NCI-H345 treated with DMSO at 0.1 percent for 48 hours (cell line): ENCODE measurements at regions not wholly inside any gene's neighbourhood (a gene's known extent, or its start where the extent isn't known, plus 50 kb on each side); places are given as distances from the start of the nearest gene placed in this dataset.

Source experiments
- DNase-seq: peaks from one replicate; lab custom pipeline; 2025; ENCODE audit not compliant: unreplicated experiment; lab: John Stamatoyannopoulos, UW

DNA sequence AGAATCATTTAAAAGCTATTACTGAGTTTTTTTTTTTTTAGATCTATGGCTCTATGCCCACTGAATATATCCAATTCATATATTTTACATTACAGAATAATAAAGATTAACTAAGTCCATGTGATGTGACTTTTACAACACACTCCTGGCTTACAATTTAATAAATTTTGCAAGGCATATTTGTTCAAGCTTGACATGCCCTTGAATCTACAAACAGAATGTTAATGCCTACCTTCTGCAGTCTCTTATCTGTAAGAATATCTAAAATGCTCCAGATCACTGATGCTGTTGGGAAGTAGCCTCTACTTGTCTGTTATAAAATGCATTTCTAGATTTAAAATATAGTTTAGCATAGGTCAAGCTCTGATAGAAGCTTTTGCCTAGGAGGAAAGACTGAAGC is 100.7 kb upstream of the RASGEF1B start:
- no peak for DNase-seq

DNA sequence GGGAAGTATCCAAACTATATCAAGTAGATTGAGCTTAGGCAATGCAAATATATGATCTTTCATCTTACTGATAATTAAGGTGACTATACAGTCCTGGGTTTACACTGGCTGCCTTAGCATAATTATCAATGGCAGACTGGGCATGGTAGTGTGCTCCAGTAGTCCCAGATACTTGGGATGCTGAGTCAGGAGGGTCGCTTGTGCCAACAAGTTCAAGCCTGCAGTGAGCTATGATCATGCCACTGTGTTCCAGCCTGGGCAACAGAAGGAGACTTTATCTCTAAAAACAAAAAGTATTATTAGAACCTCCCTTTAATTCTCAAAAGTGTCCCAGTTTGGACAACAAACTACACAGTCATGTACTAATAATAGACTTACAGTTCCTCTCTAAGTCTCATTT is 99.4 kb upstream of the RASGEF1B start:
- no peak for DNase-seq

DNA sequence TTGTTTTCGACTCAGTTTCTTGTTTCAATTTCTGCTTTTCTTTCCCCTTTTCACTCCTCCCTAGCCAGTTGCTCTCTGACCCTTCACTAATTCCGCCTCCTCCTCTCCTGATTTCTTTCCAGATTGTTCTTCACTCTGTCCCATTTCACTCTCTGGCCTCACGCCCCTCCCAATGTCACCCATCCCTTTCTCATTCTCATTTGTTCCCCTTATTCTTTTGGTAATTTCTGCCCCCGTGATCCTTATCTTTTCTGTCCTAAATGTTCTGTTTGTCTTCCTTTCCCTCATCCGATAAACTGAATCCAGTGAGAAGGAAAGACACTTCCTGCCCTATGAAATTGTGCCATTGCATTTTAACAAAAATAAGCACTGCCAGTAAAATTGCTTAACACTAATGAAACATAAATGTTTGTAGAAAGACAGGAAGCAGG is 94.5 kb upstream of the RASGEF1B start:
- no peak for DNase-seq

DNA sequence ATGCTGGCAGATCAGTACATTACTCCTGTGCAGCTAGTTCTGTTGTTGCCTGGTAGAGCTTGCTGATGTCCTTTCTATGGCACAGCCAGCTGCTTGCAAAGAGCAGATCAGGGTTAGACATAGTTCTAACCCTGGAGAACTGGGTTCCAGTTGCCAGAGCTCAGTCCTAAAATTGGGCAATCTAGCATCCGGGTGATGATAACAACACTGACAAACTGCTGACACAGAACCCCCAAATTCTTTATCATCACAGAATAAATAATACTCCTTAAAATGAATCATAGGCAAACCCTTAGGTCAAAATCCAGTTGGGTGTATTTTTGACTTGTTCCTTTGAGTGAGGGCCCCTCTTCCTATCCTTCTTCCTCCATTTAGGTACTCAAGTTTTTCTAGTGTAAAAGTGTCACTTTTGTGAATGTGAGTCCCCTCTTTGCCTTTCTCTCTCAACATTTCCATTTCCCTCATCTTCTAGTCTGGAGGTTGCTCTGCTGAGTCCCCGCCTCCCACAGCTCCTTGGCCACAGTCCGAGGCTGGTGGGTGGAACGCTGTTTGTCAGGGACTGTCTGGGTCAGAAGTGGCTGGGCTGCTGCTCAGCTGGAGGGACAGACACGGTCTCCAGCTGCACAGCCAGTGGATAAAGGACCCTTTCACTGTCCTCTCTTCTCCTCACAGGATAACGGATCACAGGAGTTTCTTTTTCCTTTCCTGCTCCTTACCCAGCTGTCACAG is 93.6 kb upstream of the RASGEF1B start:
- DNase-seq = no peak

DNA sequence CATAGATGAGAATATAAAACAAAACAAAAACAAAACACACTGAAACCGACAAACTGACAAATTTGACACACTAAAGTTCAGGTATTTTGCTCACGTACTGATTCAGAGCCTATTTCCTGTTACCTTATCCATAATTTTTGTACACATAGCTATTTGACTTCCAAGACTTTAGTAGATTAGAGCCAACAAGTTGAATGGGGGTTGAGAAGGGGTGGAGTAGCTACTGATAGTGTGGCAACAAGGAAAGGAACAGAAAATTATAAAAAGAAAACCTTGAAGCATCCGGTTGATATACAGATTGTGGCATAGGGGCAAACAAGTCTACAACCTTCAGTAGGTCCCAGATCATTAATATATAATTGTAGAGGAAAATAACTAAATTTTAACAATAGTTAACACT is 92.3 kb upstream of the RASGEF1B start:
- DNase-seq = no peak

DNA sequence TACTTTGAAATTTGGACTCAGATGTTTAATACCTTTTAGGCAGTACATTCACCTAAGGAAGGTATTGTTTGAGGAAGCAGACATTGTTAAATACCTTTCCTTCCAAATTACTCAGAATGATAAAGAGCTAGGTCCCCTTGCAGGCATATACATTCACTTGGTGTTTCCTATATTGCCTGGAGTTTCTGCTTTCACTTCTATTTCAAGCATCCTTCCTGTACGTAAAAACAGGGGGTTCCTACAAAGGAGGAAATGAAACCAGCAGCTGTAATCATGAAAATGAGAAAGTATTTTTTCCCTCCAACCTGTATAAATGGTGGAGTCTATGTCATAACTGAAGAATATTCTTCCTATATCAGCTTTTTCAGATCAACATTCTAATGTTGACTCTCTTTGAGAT is 90.4 kb upstream of the RASGEF1B start:
- DNase-seq = no peak

DNA sequence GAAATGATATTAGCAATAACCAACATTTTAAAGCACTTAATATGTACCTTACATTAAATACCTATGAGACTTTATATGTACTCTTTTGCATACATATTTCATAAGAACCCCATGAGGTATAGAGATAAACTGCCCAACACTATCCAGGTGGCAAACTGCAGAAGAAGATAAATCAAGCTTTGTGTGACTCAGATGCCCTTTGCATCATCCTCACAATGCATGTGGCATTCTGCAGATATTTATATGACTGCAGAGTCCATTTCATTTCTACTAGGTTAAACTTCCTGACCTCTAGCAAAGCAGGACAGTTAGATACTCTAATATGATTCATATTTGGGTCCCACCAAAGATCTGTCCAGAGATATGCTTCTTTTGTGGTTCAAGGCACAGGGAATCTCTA is 85.6 kb upstream of the RASGEF1B start:
- no peak for DNase-seq

DNA sequence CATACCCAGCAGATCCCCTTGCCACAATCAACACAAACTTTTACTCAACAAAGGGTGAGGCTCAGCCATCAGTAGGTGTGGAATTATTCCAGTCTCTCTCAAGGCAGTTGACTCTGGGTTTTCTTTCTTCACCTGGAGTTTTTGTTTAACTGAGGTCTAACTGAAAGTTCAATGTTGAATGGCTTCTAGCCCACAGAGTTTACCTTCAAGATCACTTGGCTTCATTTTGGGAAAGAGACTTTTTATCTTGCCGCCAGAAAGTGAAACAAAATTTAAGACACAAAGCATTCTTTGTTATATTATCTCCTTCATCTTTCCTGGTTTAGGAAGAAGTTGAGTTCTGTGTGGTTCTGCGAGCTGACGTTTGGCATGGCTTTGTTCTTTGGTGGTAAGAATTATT is 83.8 kb upstream of the RASGEF1B start:
- DNase-seq = no peak

DNA sequence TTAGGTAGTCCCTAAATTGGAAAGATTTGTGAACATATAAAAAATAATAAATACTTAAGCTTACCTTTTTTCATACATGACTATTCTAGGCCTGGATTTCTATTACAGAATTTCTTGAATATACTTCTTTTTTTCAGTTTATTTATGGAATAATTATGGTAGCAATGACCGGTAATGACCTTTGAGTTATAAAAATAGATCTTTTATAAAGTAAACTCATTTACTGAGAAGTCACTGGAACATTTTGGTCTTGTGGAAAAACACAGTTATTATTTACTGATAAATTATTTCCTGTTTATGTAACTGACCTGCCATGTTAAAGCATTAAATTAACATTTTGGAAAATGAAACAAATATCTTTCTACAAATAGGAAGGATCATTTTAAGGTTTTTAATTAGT is 80.4 kb upstream of the RASGEF1B start:
- DNase-seq = no peak

DNA sequence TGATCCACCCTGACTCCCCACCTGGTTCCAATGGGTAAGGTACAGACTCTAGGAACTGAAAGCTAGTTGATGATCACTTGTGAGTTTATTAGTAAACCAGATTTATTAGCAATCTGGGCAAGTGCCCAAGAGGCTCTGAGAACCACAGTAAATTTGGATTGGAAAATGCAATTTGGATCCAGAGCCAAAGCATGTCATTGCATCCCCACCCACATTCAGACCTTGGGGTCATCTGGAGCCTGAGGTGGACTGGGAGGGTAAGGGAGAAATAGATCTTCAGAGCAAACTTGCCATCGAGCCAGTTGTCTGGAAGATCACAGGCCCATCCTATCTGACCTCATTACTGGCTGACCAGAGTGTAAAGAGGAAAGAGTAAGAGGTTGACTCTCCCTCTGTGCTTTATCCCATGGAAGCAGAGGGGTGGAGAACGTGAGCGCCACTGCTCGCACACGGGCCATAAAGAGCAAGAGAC is 78.7 kb upstream of the RASGEF1B start:
- DNase-seq = no peak

DNA sequence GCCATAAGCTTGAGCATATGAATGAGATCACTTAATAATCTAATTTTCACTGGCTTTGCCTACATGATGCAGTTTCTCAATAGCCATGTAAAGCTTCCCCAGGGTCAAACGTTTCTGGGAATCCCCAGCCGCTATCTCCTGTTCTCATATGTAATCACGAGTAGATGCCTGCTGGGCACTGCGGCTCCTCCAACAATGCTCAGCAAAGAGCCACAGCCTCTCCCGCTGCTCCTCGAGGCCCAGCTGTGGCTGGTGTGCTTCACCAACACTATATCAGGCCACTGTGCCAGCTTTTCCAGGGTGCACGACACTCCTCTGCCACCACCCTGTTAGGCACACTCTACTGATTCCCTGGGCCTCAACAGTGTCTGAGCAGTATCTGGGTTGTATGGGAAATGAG is 78.3 kb upstream of the RASGEF1B start:
- no peak for DNase-seq

DNA sequence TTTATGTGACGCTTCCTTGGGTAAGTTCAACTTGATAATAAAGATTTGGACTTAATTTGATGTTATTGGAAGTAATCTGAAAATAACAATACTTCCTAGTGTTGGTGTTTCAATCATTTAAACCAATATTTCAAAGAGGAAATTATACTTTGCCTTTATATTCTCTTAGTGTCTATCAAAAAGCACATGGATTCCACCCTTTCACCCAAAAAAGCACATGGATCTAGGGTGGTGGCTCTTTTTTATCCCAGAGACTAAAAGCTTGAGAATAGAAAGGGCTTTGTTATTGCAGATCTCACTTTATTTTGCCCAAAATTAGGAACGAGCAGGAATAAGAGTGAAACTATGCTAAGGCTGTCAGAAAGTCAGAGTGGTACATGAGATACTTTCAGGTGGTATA is 75.1 kb upstream of the RASGEF1B start:
- no peak for DNase-seq

DNA sequence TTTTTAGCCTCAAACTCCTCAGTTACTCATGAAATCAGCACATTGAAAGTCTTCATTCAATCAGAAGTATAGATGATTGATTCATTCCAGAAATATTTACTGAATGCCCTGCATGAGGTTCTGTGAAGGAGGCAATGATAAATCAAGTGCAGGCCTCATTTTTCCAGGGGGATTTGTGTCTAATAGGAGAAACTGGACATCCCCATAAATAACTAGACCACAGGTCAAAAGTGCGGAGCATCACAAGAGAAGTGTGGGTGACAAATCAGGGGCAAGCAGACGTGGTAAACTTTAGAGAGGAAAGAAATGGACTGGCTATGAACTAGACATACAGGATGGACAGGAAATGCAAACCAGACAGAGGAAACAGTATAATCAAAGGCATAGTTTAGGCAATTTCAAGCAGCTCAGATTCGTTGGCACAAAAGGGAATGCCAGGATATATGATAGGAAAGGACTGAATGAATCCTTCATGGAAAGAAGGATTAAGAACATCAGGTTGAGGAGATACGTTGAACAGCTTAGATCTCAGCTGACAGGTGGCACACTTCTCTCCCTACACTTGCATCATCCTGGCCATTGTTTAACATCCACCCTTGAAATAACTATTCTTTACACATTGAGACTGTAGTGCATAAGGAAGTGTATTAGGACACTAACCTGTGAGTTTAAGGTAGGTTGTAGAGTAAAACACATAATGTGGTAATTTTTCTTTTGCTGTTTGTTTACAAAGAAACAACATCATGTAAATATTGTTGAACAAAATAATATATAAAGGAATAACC is 69.6 kb upstream of the RASGEF1B start:
- DNase-seq = no peak

DNA sequence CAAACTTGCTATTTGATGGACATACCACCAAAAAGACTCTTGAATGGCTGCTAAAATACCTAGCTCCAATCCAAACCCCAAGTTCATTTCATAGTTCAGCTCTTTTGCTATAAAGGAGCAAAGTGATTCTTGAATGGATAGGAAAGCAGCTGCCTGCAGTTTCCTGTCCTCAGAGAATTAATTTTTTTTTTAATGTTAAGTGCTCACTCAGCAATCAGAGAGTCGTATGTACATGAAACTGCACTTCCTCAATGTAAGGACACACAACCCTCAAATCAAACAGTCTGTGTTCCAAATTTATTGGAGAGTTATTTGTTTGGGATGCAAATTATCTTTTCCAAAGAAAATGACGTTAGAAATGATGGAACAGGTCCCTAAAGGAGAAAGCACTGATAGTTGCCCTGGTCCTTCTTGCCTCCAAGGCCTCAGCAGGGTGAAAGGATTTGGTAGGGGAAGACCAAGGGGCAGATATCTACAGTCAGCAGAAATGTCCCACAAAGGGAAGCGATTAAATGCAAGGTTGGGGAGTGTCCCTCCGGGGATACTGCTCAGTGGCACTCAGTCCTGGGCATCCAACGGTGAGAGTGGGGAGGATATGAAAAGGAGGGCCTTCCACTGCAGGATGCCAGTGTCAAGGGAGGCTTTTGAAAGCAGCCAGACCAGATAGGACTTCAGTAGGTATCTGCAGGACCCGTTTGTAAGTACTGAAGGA is 67.2 kb upstream of the RASGEF1B start:
- DNase-seq = no peak

DNA sequence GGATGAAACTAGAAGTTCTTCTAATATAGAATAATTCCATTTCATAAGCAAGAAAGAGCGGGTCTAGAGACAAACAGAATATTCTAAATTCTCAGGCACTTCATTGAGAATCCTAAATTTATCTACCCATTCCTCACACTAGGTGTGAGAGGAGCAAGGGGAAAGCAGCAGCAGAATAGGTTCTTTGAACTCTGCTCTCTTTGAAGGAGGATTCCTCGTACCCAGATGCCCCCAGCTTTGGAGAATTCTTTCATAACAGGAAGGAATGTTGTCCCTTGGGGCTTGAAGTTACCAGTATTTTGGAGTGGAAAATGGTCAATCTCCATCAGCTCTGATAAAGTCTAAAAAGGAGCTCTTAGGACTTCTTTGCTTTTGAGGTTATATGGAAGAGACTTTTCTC is 59.7 kb upstream of the RASGEF1B start:
- DNase-seq = no peak

DNA sequence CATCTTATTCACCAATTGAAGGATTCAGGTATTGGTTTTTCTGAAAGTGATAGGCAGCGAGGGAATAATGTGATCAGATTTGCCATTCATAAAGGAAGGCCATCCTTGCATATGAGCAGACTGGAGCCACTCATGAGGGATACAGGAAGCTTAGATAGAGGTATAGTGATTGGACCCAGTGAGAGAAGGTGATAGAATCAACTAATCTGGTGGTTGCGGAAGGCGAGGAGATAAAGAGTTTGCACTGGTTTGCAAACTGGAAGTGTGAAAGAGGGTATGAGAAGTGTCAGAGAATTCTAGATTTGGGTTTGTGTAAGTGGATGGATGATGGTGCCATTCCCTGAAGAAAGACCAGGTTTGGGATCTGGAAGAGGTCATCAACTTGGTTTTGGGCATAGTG is 57.3 kb upstream of the RASGEF1B start:
- DNase-seq = no peak

DNA sequence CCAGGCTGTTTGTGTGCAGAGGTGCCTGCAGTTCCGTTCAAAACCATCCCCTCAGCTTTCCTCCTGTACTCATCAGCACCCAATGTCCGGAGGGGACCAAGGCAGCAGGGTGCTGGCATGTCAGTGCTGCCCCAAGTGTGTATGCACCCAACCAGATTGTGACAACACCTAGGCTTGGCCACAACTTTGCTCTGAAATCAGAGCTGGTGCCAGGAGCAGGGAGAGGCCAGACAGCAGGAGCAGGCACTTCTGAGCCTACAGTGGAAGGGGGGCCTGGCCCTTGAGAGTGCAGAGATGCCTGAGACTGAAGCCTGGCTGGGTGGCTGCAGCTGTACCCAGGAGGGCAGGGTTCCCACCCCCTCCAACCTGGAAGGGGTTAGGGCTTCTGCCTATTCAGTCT is 56.5 kb upstream of the RASGEF1B start:
- DNase-seq = no peak

DNA sequence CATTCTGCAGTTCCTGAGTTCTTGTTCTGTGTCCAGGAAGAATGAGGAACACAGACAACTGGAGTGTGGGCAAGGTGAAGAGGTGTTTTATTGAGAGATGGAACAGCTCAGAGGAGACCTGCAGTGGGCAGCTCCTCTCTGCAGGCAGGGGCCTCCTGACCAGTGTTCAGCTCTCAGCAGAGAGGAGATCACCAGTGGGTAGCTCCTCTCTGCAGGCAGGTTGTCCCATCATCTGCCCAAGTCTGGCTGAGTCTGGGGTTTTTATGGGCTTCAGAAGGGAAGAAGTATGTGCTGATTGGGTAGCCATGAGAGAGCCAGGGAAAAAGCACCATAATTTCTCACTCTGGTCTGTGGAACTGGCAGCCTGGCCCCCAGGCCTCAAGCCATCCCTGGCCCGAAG is 56.0 kb upstream of the RASGEF1B start:
- DNase-seq = no peak

DNA sequence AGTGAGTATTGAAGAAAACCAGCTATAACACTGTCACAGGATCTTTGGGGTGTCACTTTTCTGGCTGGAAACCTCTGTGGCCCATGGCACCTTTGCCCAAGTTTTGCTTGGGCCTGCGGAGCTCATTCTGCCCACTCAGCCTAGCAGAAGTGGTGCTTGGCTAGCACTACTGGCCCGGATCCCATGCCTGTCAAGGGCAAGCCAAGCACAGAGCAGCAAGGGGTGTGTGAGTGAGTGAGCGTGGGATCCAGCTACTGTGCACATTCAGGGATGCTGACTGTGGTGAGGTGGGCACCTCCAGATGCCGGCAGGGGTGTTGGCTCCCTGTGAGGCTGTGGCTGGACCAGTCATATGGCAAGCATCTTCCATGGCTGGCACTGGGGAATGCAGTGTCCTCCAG is 55.4 kb upstream of the RASGEF1B start:
- DNase-seq = no peak

DNA sequence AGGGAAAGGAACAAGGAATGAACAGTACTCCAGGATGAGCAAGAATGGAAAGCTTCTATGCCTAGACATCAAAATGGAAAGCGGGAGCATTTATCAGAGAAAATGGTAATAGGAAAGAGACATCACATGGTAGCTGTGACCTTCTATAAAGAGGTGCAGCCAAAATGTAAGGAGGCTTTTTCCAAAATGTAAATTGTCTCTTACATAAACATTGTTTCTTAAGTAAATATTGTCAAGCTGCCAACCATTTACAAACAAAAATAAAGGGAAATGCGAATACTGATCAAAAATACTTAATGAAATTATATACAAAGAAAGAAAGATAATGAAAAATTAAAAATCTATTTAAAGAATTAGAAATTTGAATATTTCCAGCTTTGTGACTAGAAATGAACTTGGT is 55.0 kb upstream of the RASGEF1B start:
- DNase-seq = no peak

DNA sequence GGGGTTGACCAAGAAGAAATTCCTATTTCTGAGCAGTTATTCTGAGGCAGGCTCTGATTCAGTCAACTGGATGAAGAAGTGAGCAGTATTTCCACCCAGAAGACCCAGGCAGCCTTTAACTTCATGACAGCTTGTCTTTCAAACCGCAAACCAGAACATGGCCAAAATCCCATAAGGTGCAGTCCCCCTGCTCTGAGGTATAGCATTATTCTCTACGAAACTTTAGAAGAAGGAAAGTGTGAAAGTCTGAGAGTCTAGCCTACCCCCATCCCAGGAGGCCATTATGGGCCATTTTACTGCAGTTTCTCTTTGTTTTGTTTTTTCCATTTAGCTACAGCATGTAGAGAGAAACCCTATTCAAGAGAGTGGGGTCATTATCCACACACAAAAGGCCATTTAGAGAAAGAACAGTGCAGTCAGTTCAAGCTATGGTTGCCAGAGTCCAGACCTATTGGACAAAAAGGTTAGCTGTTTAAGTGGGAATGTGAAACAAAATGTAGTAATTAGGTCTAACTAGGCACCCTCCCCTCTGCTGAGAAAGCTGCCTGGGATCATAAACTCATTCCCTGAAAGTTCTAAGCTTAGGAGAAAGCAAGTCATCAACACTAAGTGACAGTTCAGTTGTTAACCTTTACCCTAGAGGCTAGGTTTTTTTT is 52.1 kb upstream of the RASGEF1B start:
- no peak for DNase-seq
